Lower leg skin (tissue), 4 donors: ENCODE measurements at regions not wholly inside any gene's neighbourhood (a gene's known extent, or its start where the extent isn't known, plus 50 kb on each side); places are given as distances from the start of the nearest gene placed in this dataset.

ENCODE experiments used
- DNase-seq, 2 donors: peaks; one replicate each; pipeline ENCODE4 v3.0.0-alpha.2; 2019; ENCODE audit warnings: low spot score in 2 of 2
- H3K4me3 ChIP-seq: fragments of 200-600 bp; sonication (generic); 2 replicates; pipeline ENCODE4 v1.5.1; 2017; ENCODE audit warnings: mild to moderate bottlenecking, low read depth; ENCODE audit not compliant: poor library complexity, severe bottlenecking
- POLR2A ChIP-seq, 2 donors: fragments of 450-650 bp; IDR thresholded peaks; one replicate each; pipeline ENCODE4 v1.6.1; 2016 to 2017; ENCODE audit warnings: antibody characterized with exemption in 2 of 2, mild to moderate bottlenecking in 1 of 2, moderate library complexity in 1 of 2
- WGBS, 2 donors: methylation state at CpG; one replicate each; pipeline ENCODE4 v1.1.5; 2018; 5-methylcytosine and 5-hydroxymethylcytosine counted together
- intact Hi-C: fragments of 100-400 bp; cut with DNase I; formaldehyde crosslinking; loops from one replicate; pipeline ENCODE4 v1.15.0; 2023; ENCODE audit warnings: low total_unique reads
- TF ChIP-seq, protein P1 (sequence below), 3 donors: fragments of 450-650 bp; IDR thresholded peaks; one replicate each; pipeline ENCODE4 v1.5.1; 2016; ENCODE audit warnings: antibody characterized with exemption in 3 of 3, mild to moderate bottlenecking in 3 of 3, moderate library complexity in 2 of 3

DNA sequence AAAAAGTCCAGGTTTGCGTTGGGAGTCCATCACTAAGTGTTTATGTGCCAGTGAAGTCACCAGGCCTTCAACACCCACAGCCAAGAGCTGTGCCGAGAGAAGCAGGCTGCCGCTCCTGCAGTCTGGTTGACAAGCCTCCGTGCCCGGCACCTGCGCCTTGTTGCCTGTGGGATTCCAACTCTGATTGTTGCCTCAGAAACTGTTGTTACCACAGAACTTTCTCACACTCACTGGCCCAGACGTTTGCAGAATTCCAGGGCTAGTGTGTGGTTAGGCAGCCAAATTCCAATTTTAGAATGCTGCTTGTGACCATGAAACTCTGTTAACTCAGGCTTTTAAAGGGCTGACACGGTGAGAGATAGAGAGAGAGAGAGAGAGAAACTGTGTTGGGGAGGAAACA, 119.5 kb upstream of the LIMCH1 start:
- intact Hi-C loops: no loop called here
- no peak for DNase-seq
- 53 to 57% methylated on average over 8 of the region's 8 CpGs for WGBS, 2 donors
- H3K4me3 ChIP-seq: no peak overlapping the region
- no peak for TF ChIP-seq POLR2A (IDR thresholded peaks at IDR 0.05)

- 71 to 73% methylated on average over 6 of the region's 6 CpGs for WGBS, 2 donors
- DNase-seq: no peak
- no peak overlapping the region for H3K4me3 ChIP-seq
- intact Hi-C loops: no loop called here
- no peak for TF ChIP-seq POLR2A (IDR thresholded peaks at IDR 0.05)
- TF ChIP-seq, protein P1, sequence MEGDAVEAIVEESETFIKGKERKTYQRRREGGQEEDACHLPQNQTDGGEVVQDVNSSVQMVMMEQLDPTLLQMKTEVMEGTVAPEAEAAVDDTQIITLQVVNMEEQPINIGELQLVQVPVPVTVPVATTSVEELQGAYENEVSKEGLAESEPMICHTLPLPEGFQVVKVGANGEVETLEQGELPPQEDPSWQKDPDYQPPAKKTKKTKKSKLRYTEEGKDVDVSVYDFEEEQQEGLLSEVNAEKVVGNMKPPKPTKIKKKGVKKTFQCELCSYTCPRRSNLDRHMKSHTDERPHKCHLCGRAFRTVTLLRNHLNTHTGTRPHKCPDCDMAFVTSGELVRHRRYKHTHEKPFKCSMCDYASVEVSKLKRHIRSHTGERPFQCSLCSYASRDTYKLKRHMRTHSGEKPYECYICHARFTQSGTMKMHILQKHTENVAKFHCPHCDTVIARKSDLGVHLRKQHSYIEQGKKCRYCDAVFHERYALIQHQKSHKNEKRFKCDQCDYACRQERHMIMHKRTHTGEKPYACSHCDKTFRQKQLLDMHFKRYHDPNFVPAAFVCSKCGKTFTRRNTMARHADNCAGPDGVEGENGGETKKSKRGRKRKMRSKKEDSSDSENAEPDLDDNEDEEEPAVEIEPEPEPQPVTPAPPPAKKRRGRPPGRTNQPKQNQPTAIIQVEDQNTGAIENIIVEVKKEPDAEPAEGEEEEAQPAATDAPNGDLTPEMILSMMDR (IDR thresholded peaks at IDR 0.05): no peak
Observed at GRCh38 chr4:41420541-41420940, 117.4 kb upstream of the LIMCH1 start.

DNA sequence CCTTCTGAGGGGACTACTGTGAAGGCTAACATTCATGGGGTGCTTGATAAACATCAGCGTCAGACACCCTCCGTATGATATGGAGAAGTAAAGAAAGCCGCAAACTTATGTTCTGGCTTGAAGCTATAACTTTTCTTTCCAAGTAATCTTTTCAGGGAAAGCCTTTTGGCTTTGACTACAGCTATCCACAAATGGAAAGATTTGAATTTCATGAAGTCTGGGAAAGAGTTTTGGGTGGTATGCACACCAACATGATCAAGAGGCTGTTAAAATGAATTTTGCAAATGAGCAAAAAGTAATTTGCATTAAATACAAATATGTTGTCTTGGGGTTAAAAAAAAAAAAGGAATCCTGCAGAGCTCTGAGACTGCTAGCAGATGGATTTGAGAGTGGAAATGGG, 114.8 kb upstream of the LIMCH1 start:
- WGBS, 2 donors: 87 to 88% methylated on average over 3 of the region's 3 CpGs
- H3K4me3 ChIP-seq: no peak overlapping the region
- TF ChIP-seq, protein P1 (IDR thresholded peaks at IDR 0.05): no peak
- no peak for TF ChIP-seq POLR2A (IDR thresholded peaks at IDR 0.05)
- no peak for DNase-seq
- intact Hi-C loops: no loop called here

DNA sequence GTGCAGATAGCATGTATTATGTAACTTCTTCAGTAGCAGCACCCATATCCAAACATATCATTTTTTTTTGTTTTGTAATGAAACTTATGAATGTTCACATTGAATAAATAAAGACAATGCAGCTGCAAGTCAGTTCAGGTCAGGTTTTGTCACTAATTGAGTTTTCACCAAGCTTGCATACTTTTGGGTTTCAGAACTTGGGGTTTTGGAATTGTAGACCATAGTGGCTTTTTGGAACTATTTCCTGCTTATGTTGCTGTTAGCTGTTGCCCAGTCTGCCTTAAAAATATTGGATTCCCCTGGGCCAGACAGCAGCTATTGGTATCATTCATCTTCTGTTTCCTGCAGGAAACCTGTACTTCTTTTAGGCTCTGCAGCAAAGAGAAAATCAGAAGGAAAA, 113.4 kb upstream of the LIMCH1 start:
- no peak overlapping the region for H3K4me3 ChIP-seq
- TF ChIP-seq, protein P1 (IDR thresholded peaks at IDR 0.05): no peak
- no peak for TF ChIP-seq POLR2A (IDR thresholded peaks at IDR 0.05)
- no peak for DNase-seq
- intact Hi-C loops: no loop called here

- DNase-seq: no peak
- 79 to 80% methylated on average over 1 of the region's 1 CpG for WGBS, 2 donors
- TF ChIP-seq, protein P1 (IDR thresholded peaks at IDR 0.05): no peak
- TF ChIP-seq POLR2A (IDR thresholded peaks at IDR 0.05): no peak
- H3K4me3 ChIP-seq: no peak overlapping the region
- intact Hi-C loops: no loop called here
Observed at GRCh38 chr4:41425650-41426049, 112.3 kb upstream of the LIMCH1 start.

- H3K4me3 ChIP-seq: no peak overlapping the region
- TF ChIP-seq, protein P1 (IDR thresholded peaks at IDR 0.05): no peak
- no peak for TF ChIP-seq POLR2A (IDR thresholded peaks at IDR 0.05)
- intact Hi-C loops: no loop called here
- no peak for DNase-seq
- WGBS, 2 donors: 37 to 42% methylated on average over 3 of the region's 3 CpGs
Observed at GRCh38 chr4:41426539-41426938, 111.4 kb upstream of the LIMCH1 start.
